Heart left ventricle (tissue), 16 donors: ENCODE measurements at regions not wholly inside any gene's neighbourhood (a gene's known extent, or its start where the extent isn't known, plus 50 kb on each side); places are given as distances from the start of the nearest gene placed in this dataset.

Experiments used
- ATAC-seq, 4 donors: fragments of 200-7000 bp; cut with Tn5 transposase; one replicate each; pipeline ENCODE4 v1.9.1; 2020 to 2022; ENCODE audit warnings: moderate library complexity in 4 of 4, mild to moderate bottlenecking in 3 of 4, moderate number of reproducible peaks in 1 of 4
- DNase-seq, 5 donors: peaks; one replicate each; pipeline ENCODE4 v3.0.0-alpha.2; 2020
- H3K27ac ChIP-seq, 12 donors: fragments of 200-600 bp; sonication (generic) in 4 of 12; one replicate each; pipeline versions ENCODE4 v1.5.0 to v1.8.0; 2016 to 2022; ENCODE audit warnings: mild to moderate bottlenecking in 2 of 12
- H3K27me3 ChIP-seq, 9 donors: fragments of 200-600 bp; sonication (generic) in 2 of 9; one replicate each; pipeline versions ENCODE4 v1.5.1 to v1.8.0; 2016 to 2022; ENCODE audit warnings: mild to moderate bottlenecking in 3 of 9
- H3K36me3 ChIP-seq, 9 donors: fragments of 200-600 bp; sonication (generic) in 2 of 9; one replicate each; pipeline versions ENCODE4 v1.5.0 to v1.8.0; 2018 to 2022; ENCODE audit warnings: mild to moderate bottlenecking in 2 of 9
- H3K4me1 ChIP-seq, 12 donors: fragments of 200-600 bp; sonication (generic) in 4 of 12; one replicate each; pipeline versions ENCODE4 v1.5.0 to v1.8.0; 2016 to 2022; ENCODE audit warnings: mild to moderate bottlenecking in 3 of 12
- H3K4me3 ChIP-seq, 12 donors: fragments of 200-600 bp; sonication (generic) in 4 of 12; one replicate each; pipeline versions ENCODE4 v1.5.0 to v1.8.0; 2017 to 2022; ENCODE audit warnings: mild to moderate bottlenecking in 9 of 12, moderate library complexity in 4 of 12
- H3K9me3 ChIP-seq, 12 donors: fragments of 200-600 bp; sonication (generic) in 4 of 12; one replicate each; pipeline versions ENCODE4 v1.5.0 to v1.8.0; 2016 to 2022; ENCODE audit warnings: mild to moderate bottlenecking in 1 of 12
- POLR2A ChIP-seq, 2 donors: fragments of 450-650 bp; IDR thresholded peaks; one replicate each; pipeline ENCODE4 v1.6.1; 2017; ENCODE audit warnings: antibody characterized with exemption in 2 of 2, mild to moderate bottlenecking in 2 of 2, moderate library complexity in 2 of 2
- WGBS, 4 donors: extraction: QIAGEN DNeasy Blood & Tissue Kit in 2 of 4; methylation state at CpG; one replicate each; pipeline versions ENCODE4 v1.1.5 to v1.1.7; 2013 to 2018; 5-methylcytosine and 5-hydroxymethylcytosine counted together
- intact Hi-C, 10 donors: fragments of 100-400 bp; cut with DNase I; formaldehyde crosslinking; loops; one replicate each; pipeline versions ENCODE4 v1.11.1 to v1.14.2; 2022
- TF ChIP-seq, protein P1 (sequence below), 12 donors: fragments of 200-600 bp; sonication (generic) in 4 of 12; IDR thresholded peaks; one replicate each; pipeline versions ENCODE4 v1.5.0 to v1.8.0; 2018 to 2022; ENCODE audit warnings: antibody characterized with exemption in 12 of 12, mild to moderate bottlenecking in 5 of 12
- donor health status: ischemic (EF 13 %, LVEDD 7.1; RV severe dilation, severe dysfunction).
- donor health status: healthy with polysubstance abuse.
- donor health status: DM: no; HTN: yes; CAD: no.
- donor health status: DM: no; HTN: no; CAD: no.
- donor health status: ischemic (EF 25% LVEDD 6.9; RV normal size, moderate dysfunction).
- donor health status: ischemic (EF 25% LVEDD 5.7; RV mildly dilated, moderate dysfunction).
- donor health status: healthy.
- donor health status: DM: yes; HTN: yes; CAD: no.
- donor health status: ischemic (EF 35%, LVEDD 5.7; RV mildly dilated, moderate dysfunction).
- donor health status: nonischemic (EF 11% LVEDD 7.7; RV severe dilation, severe dysfunction).
- donor health status: DM: yes; HTN: yes; CAD: no.
- donor health status: PGD.
- donor health status: ischemic (EF 29% LVEDD 5.4; RV normal size, mild dysfunction).
- donor health status: nonischemic (EF 23%, LVEDD 6.1; RV moderate dilation, normal function).

DNA sequence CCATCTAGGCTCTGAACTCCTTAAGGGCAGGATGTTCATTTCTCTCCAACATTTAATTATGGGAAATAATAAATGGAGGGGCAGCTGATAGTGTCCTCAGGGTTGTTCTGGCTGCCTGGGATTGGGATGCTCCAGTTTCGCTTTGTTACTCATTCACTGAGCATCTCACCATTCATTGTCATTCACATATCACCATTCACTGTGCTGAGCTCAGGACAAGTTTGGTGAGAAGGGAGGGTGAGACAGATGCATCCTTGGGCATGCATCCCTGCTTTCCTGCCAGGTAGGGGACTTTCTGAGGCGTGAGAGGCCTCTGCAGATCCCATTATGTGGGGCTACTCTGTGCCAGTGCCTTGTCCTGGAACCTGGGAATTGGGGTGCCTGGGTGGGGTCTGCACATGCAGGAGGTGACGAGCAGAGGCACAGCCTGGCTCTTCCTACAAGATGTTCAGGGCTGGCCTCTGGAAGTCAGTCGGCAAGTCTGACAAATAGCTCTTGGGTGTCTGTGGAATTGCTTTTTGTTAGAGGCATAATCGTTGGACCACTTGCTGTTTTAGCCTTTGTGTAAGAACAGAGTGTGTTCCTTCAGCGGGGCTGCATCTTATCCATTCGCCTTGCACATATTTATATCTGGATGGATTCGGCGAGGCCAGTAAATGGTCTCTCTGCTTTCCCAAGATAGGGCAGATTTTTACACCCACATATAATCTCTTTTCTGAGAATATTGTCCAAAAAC is 323.2 kb upstream of the THSD7B start:
- DNase-seq (no peak), ATAC-seq (no peak)
- Histone ChIP-seq H3K36me3 (no peaks in the 10 kb centered on the region), H3K27ac (no peak overlapping the region), H3K27me3 (peaks cover 0 to 10% (median 0%) of the 10 kb centered on the region in 9 donors), H3K4me1 (no peaks in the 10 kb centered on the region), H3K9me3 (no peaks in the 10 kb centered on the region), H3K4me3 (no peak overlapping the region)
- intact Hi-C loops, result no loop called here
- TF ChIP-seq POLR2A (IDR thresholded peaks at IDR 0.05), result no peak
- TF ChIP-seq, protein P1, sequence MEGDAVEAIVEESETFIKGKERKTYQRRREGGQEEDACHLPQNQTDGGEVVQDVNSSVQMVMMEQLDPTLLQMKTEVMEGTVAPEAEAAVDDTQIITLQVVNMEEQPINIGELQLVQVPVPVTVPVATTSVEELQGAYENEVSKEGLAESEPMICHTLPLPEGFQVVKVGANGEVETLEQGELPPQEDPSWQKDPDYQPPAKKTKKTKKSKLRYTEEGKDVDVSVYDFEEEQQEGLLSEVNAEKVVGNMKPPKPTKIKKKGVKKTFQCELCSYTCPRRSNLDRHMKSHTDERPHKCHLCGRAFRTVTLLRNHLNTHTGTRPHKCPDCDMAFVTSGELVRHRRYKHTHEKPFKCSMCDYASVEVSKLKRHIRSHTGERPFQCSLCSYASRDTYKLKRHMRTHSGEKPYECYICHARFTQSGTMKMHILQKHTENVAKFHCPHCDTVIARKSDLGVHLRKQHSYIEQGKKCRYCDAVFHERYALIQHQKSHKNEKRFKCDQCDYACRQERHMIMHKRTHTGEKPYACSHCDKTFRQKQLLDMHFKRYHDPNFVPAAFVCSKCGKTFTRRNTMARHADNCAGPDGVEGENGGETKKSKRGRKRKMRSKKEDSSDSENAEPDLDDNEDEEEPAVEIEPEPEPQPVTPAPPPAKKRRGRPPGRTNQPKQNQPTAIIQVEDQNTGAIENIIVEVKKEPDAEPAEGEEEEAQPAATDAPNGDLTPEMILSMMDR (IDR thresholded peaks at IDR 0.05), result no peak
- 70 to 77% (median 74%) methylated on average over 9 of the region's 9 CpGs for WGBS, 4 donors

DNA sequence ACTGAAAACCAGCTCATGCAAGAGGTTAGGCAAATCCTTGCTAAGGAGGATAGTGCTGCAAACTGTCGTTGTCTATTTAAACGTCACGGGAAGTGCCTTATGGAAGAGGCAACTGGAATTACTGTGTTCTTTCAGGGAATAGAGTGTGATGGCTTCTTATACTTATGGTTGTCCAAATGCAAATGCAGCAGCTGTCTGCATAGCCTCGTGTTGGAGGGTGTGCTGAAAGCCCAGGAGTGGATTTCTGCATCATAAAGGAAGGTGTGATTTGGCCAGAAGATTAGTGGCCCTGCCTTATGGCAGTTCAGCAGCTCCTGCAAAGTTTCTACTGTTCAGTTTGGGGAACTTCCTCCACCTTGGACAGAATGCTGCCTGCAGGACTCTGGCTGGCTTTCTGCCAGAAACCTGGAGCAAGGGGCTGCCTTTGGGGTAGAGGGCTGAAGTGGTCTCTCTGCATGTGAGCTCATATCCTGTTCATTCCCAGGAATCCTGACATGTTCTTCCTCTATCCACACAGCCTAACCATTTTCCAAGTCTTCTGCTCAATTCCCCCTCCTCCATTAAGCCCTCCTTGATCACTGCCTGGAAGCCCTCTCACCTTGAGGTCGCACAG is 321.2 kb upstream of the CXCR4 start:
- no peak for DNase-seq
- Histone ChIP-seq H3K27me3 (peaks cover 0 to 28% (median 0%) of the 10 kb centered on the region in 9 donors), H3K9me3 (no peaks in the 10 kb centered on the region), H3K36me3 (no peaks in the 10 kb centered on the region), H3K27ac (no peak overlapping the region), H3K4me1 (no peaks in the 10 kb centered on the region), H3K4me3 (no peak overlapping the region)
- 45 to 50% (median 48%) methylated on average over 5 of the region's 5 CpGs for WGBS, 4 donors
- no peak for TF ChIP-seq POLR2A (IDR thresholded peaks at IDR 0.05)
- TF ChIP-seq, protein P1 (IDR thresholded peaks at IDR 0.05), result no peak
- ATAC-seq, result no peak
- intact Hi-C loops, result no loop called here

DNA sequence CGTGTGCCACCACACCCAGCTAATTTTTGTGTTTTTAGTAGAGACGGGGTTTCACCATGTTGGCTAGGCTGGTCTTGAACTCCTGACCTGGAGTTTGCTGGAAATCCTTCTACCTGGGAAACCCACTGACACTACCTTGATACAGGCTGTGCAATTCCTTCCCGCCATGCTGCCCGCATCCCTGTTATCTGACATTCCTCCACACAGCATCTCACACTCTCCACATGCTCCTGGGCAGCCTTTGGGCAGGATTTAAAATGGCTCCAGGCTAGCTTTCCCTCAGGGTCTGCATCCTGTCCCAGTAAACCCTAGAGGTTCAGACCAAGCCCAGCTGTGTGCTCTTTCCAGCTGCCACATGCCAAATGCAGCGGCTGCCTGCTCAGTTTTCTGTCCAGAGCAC is 319.5 kb upstream of the CXCR4 start:
- DNase-seq, result no peak
- TF ChIP-seq POLR2A (IDR thresholded peaks at IDR 0.05), result no peak
- TF ChIP-seq, protein P1 (IDR thresholded peaks at IDR 0.05), result no peak

DNA sequence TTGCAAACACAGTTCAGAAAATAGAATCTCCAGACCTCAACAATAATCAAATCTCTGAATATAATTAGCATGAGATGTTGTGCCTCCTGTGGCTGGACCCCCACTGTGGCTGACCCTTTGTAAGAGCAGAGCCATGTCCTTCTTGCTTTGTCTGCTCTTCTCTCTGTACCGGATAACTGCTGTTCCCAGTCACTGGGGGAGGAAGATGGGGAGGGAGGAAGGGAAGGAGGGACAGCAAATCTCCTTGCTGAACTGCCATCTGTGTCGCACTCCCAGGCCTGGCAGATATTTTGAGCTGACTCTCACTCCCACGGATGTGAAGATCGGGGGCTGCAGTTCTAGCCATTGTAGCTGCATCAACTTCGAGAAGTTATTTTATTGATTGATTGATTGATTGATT is 319.0 kb upstream of the CXCR4 start:
- H3K4me3 ChIP-seq, result no peak overlapping the region
- ATAC-seq (no peak), DNase-seq (no peak)
- no peaks in the 10 kb centered on the region for H3K36me3 ChIP-seq
- H3K4me1 ChIP-seq, result no peaks in the 10 kb centered on the region
- peaks cover 0 to 29% (median 0%) of the 10 kb centered on the region in 9 donors for H3K27me3 ChIP-seq
- TF ChIP-seq, protein P1 (IDR thresholded peaks at IDR 0.05), result no peak
- TF ChIP-seq POLR2A (IDR thresholded peaks at IDR 0.05), result no peak
- 40 to 49% (median 44%) methylated on average over 5 of the region's 5 CpGs for WGBS, 4 donors
- intact Hi-C loops, result no loop called here
- no peak overlapping the region for H3K27ac ChIP-seq
- H3K9me3 ChIP-seq, result no peaks in the 10 kb centered on the region

More for the DNA sequence above, 319.5 kb upstream of the CXCR4 start:
- no peak for ATAC-seq
- H3K9me3 ChIP-seq, result no peaks in the 10 kb centered on the region
- H3K4me3 ChIP-seq, result no peak overlapping the region
- H3K27ac ChIP-seq, result no peak overlapping the region
- intact Hi-C loops, result no loop called here
- H3K36me3 ChIP-seq, result no peaks in the 10 kb centered on the region
- WGBS, 4 donors, result 75 to 91% (median 86%) methylated on average over 5 of the region's 5 CpGs
- peaks cover 0 to 29% (median 0%) of the 10 kb centered on the region in 9 donors for H3K27me3 ChIP-seq
- H3K4me1 ChIP-seq, result no peaks in the 10 kb centered on the region
